GM12873 (cell line): ENCODE measurements at regions not wholly inside any gene's neighbourhood (a gene's known extent, or its start where the extent isn't known, plus 50 kb on each side); places are given as distances from the start of the nearest gene placed in this dataset.

Experiments
- CTCF ChIP-seq: IDR thresholded peaks from 2 replicates; pipeline ENCODE4 v1.5.1; 2012; ENCODE audit warnings: low read depth, mild to moderate bottlenecking, moderate library complexity, low read length, control low read depth; ENCODE audit not compliant: insufficient read depth; ENCODE audit errors: missing control alignments

GRCh38 chr1:147077081-147077480 lies 95.2 kb downstream of the PRKAB2 start:
- no peak for TF ChIP-seq CTCF

- TF ChIP-seq CTCF: no peak
These were observed 95.8 kb downstream of the PRKAB2 start for GRCh38 chr1:147076442-147076841.

- TF ChIP-seq CTCF: no peak
These were observed 99.5 kb downstream of the PRKAB2 start for GRCh38 chr1:147072482-147073432.

- TF ChIP-seq CTCF: no peak
These were observed 101.1 kb downstream of the PRKAB2 start for GRCh38 chr1:147071142-147071541.

GRCh38 chr1:147062956-147063355 lies 109.3 kb downstream of the PRKAB2 start:
- no peak for TF ChIP-seq CTCF

GRCh38 chr1:147053269-147053668 lies 115.1 kb downstream of the NBPF12 start:
- no peak for TF ChIP-seq CTCF

GRCh38 chr1:147052677-147053076 lies 114.6 kb downstream of the NBPF12 start:
- TF ChIP-seq CTCF: no peak
